NK-92 treated with Interleukin-12 subunit alpha and Interleukin-12 subunit beta, amount 100 ng/mL, for 24 hours (cell line): ENCODE measurements at regions not wholly inside any gene's neighbourhood (a gene's known extent, or its start where the extent isn't known, plus 50 kb on each side); places are given as distances from the start of the nearest gene placed in this dataset.
"Not testable (repeated sequence)": the region's sequence is repeated elsewhere in the genome, so short reads cannot be mapped to it uniquely, and the experiment has no call there.

Experiments
- DNase-seq: peaks from one replicate; lab custom pipeline; 2025; lab: John Stamatoyannopoulos, UW

- DNase-seq: no peak
Observed at GRCh38 chr21:25487046-25487594, 120.2 kb downstream of the MRPL39 start.

GRCh38 chr21:25485914-25486313 is 121.4 kb downstream of the MRPL39 start:
- no peak for DNase-seq

DNA sequence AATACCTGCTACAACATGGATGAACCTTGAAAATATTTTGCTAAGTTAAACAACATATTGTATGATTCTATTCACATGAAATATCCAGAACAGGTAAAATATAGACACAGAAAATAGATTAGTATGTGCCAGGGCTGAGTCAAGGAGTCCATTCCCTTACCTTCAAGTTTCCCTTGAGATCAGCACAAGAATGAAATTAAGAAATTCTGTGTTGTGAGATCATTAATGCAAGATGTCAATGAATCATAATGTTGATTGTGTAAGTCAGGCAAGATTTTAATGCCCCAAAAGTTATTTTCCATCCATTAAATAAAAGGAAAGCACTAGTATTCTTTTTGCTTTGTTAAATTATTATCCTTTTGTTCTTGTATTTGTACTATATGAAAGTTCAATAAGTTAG is 139.4 kb downstream of the MRPL39 start:
- no peak for DNase-seq

DNA sequence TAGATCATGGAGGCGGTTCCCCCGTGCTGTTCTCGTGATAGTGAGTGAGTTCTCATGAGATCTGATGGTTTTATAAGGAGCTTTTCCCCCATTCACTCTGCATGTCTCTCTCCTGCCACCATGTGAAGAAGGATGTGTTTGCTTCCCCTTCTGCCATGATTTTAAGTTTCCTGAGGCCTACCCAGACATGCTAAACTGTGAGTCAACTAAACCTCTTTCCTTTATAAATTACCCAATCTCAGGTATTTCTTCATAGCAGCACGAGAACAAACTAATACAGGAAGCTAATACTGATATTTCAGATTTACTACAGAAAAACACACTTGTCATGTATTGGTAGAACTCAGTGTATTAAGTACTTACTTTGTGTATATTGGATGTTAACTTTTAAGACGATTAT is 140.2 kb downstream of the MRPL39 start:
- DNase-seq: not testable (repeated sequence)

- DNase-seq: no peak
Observed at GRCh38 chr21:25466470-25466869, 140.8 kb downstream of the MRPL39 start.

- DNase-seq: no peak
Observed at GRCh38 chr21:25465263-25465662, 142.0 kb downstream of the MRPL39 start.

- DNase-seq: no peak
Observed at GRCh38 chr21:25464275-25464674, 143.0 kb downstream of the MRPL39 start.

DNA sequence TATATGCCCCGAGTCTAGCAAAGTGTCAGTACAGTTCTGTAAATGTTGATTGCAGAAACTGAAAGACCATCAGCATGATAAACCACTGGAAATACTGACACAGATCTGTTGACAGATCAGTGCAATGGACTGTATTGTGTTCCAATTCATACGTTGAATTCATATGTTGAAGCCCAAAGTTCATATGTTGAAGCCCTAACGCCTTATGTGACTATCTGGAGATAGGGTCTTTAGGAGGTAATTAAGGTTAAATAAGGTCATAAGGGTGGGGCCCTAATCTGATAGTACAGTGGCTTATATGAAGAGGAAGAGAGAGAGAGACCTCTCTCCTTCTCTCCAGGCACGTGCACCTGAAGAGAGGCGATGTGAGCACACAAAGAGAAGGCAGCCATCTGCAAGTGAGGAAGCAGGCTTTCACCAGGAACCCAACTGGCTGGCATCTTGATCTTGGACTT is 144.7 kb downstream of the MRPL39 start:
- DNase-seq: no peak

DNA sequence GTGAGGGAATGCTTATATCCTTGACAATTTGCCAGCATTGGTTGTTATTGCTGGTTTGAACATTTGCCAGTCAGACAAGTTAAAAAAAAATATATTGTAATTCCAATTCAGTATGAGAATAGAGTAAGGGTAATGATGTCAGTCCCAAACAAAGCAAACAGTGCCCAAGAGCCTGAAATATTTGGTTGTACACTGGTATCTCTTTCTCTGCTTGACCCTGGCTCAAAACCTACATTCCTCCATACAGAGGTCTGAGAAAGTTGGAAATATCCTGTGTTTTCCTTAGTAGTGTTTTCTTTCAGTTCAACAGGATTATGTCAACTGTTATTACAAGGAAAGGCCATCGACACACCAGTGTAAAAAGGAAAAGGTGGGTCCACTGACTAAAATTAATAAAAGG is 145.6 kb downstream of the MRPL39 start:
- DNase-seq: no peak

- no peak for DNase-seq
Observed at GRCh38 chr21:25459993-25460392, 147.3 kb downstream of the MRPL39 start.

DNA sequence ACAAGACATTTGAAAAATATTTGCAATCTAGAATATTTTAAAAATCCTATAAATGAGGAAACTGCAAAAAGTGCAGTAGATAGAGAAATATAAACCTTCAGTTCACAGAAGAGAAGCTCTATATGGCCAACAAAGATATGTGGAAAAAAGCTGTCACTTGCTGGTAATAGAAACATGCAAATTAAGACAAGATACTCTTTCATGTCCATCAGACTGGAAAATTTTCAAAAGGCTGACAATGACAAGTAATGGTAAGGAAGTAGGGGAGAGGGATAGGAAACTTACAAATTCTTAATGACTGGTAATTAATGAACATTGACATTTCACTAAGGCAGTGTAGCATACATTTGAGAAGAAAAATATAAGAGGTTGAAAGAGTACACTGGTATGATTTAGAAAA is 147.9 kb downstream of the MRPL39 start:
- DNase-seq: no peak

- DNase-seq: no peak
Observed at GRCh38 chr21:25458484-25458883, 148.8 kb downstream of the MRPL39 start.

DNA sequence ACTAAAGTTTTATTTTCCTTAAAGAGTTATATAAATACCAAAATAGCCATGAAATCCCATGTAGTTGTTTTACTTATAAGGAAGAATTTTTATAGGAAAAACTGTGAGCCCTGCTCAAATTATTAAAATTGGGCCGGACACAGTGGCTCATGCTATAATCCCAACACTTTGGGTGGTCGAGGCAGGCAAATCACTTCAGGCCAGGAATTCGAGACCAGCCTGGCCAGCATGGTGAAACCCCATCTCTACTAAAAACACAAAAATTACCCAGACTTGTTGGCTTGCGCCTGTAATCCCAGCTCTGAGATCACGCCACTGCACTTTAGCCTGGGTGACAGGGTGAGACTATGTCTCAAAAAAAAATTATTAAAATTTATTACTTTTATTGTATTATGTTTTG is 149.3 kb downstream of the MRPL39 start:
- no peak for DNase-seq

DNA sequence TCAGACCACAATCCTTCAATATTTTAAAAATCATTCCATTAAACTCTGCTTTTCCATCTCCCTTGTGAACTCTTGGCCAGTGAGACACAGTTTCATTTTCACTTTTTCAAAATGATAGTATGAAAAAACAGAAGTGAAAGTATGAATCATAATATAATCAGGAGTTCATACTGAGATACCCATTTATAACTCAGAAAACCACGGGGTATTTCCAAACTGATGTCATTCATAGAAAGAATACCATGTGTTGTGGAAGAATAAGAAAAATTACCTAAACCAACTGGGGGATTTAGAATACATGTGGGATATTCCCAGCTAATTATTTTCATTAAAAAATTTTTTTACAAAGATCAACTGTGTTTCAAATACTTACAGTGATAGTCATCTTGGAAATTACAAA is 149.9 kb downstream of the MRPL39 start:
- DNase-seq: no peak

DNA sequence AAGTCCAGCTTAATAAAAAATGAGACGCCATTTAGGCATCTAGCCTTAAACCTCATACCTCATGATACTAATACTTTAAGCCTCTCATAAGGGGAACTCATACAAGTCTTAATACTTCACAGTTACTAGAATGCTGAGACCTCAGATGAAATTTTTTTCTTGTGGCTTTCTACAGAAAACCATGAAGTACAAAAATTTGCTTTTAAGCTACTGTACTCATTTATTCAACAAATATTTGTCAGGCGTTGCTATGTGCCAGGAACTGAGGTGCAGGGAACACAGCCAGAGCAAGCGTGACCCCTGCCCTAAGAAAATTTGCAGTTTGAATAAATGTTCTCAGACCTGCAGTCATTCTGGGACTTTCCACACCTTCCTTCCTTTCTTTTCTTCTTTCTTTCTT is 150.6 kb downstream of the MRPL39 start:
- no peak for DNase-seq

DNA sequence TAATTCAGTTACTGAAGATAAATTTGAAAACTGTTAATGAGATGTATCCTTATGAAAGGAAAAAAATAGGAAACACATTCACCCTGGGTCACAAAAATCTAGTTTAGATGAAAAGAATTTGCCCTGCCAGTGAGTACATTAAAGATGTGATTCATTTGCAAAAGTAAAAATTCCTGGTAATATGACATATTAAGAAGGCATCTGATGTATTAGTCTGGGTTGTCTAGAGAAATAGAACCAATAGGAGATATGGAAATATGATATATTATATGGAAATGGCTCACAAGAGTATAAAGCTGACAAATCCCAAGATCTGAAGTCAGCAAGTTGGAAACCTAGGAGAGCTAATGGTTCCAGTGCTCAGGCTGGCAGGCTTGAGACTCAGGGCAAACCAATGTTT is 153.8 kb downstream of the MRPL39 start:
- no peak for DNase-seq

DNA sequence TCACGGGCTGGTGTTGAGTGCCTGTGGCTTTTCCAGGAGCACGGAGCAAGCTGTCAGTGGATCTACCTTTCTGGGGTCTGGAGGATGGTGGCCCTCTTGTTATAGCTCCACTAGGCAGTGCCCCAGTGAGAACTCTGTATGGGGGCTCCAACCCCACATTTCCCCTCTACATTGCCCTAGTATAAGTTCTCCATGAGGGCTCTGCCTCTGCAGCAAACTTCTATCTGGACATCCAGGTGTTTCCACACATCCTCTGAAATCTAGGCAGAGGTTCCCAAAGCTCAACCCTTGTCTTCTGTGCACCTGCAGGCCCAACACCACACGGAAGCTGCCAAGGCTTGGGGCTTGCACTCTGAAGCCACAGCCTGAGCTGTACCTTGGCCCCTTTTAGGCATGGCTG is 157.3 kb downstream of the MRPL39 start:
- DNase-seq: no peak

GRCh38 chr21:25441835-25442234 is 165.4 kb downstream of the MRPL39 start:
- DNase-seq: no peak

- DNase-seq: not testable (repeated sequence)
Observed at GRCh38 chr21:25437465-25437864, 169.8 kb downstream of the MRPL39 start.

- DNase-seq: no peak
Observed at GRCh38 chr21:25428537-25428936, 178.7 kb downstream of the MRPL39 start.

- no peak for DNase-seq
Observed at GRCh38 chr21:25427828-25428227, 179.5 kb downstream of the MRPL39 start.

DNA sequence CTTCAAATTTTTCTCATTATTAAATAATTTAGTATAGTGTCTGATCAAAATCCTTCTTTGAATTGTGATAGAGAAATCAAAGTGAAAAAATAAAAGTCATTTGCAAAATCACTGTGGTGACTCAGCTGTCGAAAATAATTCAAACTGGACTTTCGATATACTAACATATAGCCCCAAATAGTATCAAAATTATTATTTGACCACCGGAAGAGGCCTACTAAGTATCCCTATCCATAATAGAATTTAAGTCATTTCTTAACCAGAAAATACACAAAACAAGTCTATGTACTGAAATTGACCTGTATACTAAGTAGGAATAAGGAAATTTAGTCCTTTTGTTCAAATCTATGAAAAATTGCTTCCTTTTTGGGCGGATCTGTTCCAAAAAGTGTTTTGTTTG is 180.7 kb downstream of the MRPL39 start:
- no peak for DNase-seq

DNA sequence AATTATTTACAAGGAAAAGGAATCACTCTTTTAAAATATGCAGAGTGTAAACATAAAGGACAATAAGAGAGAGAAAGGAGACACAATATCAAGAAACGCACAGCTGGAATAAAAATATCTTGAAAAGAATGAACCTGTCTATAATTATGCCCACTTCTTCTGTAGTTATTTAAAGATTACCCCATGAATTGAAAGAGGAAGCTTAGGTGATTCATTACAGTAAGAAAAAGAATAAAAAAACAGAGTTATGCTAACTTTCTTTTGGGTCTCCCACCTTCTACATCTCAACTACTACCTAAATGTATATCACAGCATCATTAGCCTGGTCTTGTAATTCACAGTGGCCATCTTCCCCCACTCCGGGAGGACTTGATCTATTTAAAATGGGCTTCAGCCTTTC is 182.1 kb downstream of the MRPL39 start:
- no peak for DNase-seq

DNA sequence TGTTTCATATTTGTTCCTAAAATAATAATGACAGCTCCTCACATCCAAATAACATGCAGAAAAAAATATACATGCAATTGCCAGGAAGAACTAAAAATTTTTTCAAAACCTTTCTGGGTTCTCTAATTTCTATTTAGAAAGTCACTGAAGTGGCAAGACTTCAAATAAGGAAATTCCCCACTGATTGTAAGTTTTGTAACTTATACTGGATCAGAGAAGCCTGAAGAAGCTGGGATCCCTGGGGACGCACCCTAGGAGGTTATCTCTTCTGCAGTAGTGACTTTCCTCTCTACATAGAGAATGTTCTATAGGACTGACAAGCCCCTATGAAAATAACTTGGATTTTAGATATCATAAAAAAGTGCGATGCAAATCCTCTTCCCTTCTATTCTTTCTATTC is 182.6 kb downstream of the MRPL39 start:
- no peak for DNase-seq

GRCh38 chr21:25424048-25424447 is 183.2 kb downstream of the MRPL39 start:
- no peak for DNase-seq
